Dendritic cell treated with granulocyte-macrophage colony-stimulating factor and Interleukin-4, amounts not matched to agents 40 ng/mL and 50 ng/mL, for 4 days (primary cell): ENCODE measurements at regions not wholly inside any gene's neighbourhood (a gene's known extent, or its start where the extent isn't known, plus 50 kb on each side); places are given as distances from the start of the nearest gene placed in this dataset.
"Not testable (repeated sequence)": the region's sequence is repeated elsewhere in the genome, so short reads cannot be mapped to it uniquely, and the experiment has no call there.

Experiments
- H3K27ac Mint-ChIP-seq: one replicate; pipeline ENCODE4 v1.8.0; 2022; ENCODE audit warnings: mild to moderate bottlenecking, mixed read lengths
- H3K27me3 Mint-ChIP-seq: one replicate; pipeline ENCODE4 v1.8.0; 2022; ENCODE audit warnings: mild to moderate bottlenecking, mixed read lengths
- H3K36me3 Mint-ChIP-seq: one replicate; pipeline ENCODE4 v1.8.0; 2022; ENCODE audit warnings: low read depth, mixed read lengths
- H3K4me1 Mint-ChIP-seq: one replicate; pipeline ENCODE4 v1.8.0; 2022; ENCODE audit warnings: low read depth, mixed read lengths
- H3K4me3 Mint-ChIP-seq: one replicate; pipeline ENCODE4 v1.8.0; 2022; ENCODE audit warnings: mild to moderate bottlenecking, moderate library complexity, mixed read lengths
- H3K9me3 Mint-ChIP-seq: one replicate; pipeline ENCODE4 v1.8.0; 2022; ENCODE audit warnings: mixed read lengths
- intact Hi-C: fragments of 100-400 bp; cut with micrococcal nuclease; formaldehyde crosslinking; loops from one replicate; pipeline ENCODE4 v1.15.0; 2022

- intact Hi-C loops: no loop called here
- H3K27me3 Mint-ChIP-seq: peaks cover 2% of the 10 kb centered on the region
- H3K27ac Mint-ChIP-seq: no peak overlapping the region
- H3K36me3 Mint-ChIP-seq: no peaks in the 10 kb centered on the region
- H3K9me3 Mint-ChIP-seq: peaks cover 34% of the 10 kb centered on the region
- H3K4me3 Mint-ChIP-seq: no peak overlapping the region
- H3K4me1 Mint-ChIP-seq: no peaks in the 10 kb centered on the region
These were observed 240.9 kb upstream of the DIO3 start for GRCh38 chr14:101320396-101320795.

GRCh38 chr14:101322223-101322622, 239.1 kb upstream of the DIO3 start:
- Mint-ChIP-seq H3K27me3 (peaks cover 2% of the 10 kb centered on the region), H3K36me3 (no peaks in the 10 kb centered on the region), H3K4me3 (no peak overlapping the region), H3K27ac (no peak overlapping the region), H3K9me3 (peaks cover 16% of the 10 kb centered on the region), H3K4me1 (no peaks in the 10 kb centered on the region)
- intact Hi-C loops: no loop called here

- intact Hi-C loops: no loop called here
- H3K4me1 Mint-ChIP-seq: no peaks in the 10 kb centered on the region
- H3K9me3 Mint-ChIP-seq: peaks cover 15% of the 10 kb centered on the region
- H3K4me3 Mint-ChIP-seq: no peak overlapping the region
- H3K36me3 Mint-ChIP-seq: no peaks in the 10 kb centered on the region
- H3K27ac Mint-ChIP-seq: no peak overlapping the region
- peaks cover 2% of the 10 kb centered on the region for H3K27me3 Mint-ChIP-seq
These were observed 238.2 kb upstream of the DIO3 start for GRCh38 chr14:101323111-101323510.

- H3K27ac Mint-ChIP-seq, H3K27me3 Mint-ChIP-seq, H3K36me3 Mint-ChIP-seq, intact Hi-C loops, H3K4me3 Mint-ChIP-seq, H3K4me1 Mint-ChIP-seq: not testable (repeated sequence)
- H3K9me3 Mint-ChIP-seq: peaks cover 15% of the 10 kb centered on the region
These were observed 237.6 kb upstream of the DIO3 start for GRCh38 chr14:101323614-101324235.

GRCh38 chr14:101325319-101325718, 236.0 kb upstream of the DIO3 start:
- Mint-ChIP-seq H3K4me1 (no peaks in the 10 kb centered on the region), H3K4me3 (no peak overlapping the region), H3K27me3 (no peaks in the 10 kb centered on the region), H3K9me3 (peaks cover 15% of the 10 kb centered on the region), H3K36me3 (no peaks in the 10 kb centered on the region), H3K27ac (no peak overlapping the region)
- intact Hi-C loops: no loop called here

GRCh38 chr14:101328412-101329028, 232.8 kb upstream of the DIO3 start:
- H3K9me3 Mint-ChIP-seq: peaks cover 9% of the 10 kb centered on the region
- H3K36me3 Mint-ChIP-seq: no peaks in the 10 kb centered on the region
- no peaks in the 10 kb centered on the region for H3K27me3 Mint-ChIP-seq
- H3K27ac Mint-ChIP-seq: no peak overlapping the region
- intact Hi-C loops: no loop called here
- H3K4me1 Mint-ChIP-seq: no peaks in the 10 kb centered on the region
- no peak overlapping the region for H3K4me3 Mint-ChIP-seq

GRCh38 chr14:101330416-101331140, 230.7 kb upstream of the DIO3 start:
- Mint-ChIP-seq H3K36me3 (no peaks in the 10 kb centered on the region), H3K27ac (no peak overlapping the region), H3K4me1 (no peaks in the 10 kb centered on the region), H3K9me3 (no peaks in the 10 kb centered on the region), H3K4me3 (no peak overlapping the region), H3K27me3 (no peaks in the 10 kb centered on the region)
- intact Hi-C loops: no loop called here

- intact Hi-C loops: no loop called here
- no peaks in the 10 kb centered on the region for H3K4me1 Mint-ChIP-seq
These were observed 230.2 kb upstream of the DIO3 start for GRCh38 chr14:101331141-101331525.

GRCh38 chr14:101331661-101332169, 229.6 kb upstream of the DIO3 start:
- H3K36me3 Mint-ChIP-seq: no peaks in the 10 kb centered on the region
- no peaks in the 10 kb centered on the region for H3K4me1 Mint-ChIP-seq
- no peak overlapping the region for H3K4me3 Mint-ChIP-seq
- no peaks in the 10 kb centered on the region for H3K9me3 Mint-ChIP-seq
- H3K27ac Mint-ChIP-seq: no peak overlapping the region
- H3K27me3 Mint-ChIP-seq: no peaks in the 10 kb centered on the region
- intact Hi-C loops: no loop called here

More at GRCh38 chr14:101331141-101331525, 230.2 kb upstream of the DIO3 start:
- no peak overlapping the region for H3K27ac Mint-ChIP-seq
- no peaks in the 10 kb centered on the region for H3K36me3 Mint-ChIP-seq
- H3K4me3 Mint-ChIP-seq: no peak overlapping the region
- H3K27me3 Mint-ChIP-seq: no peaks in the 10 kb centered on the region
- H3K9me3 Mint-ChIP-seq: no peaks in the 10 kb centered on the region

GRCh38 chr14:101332281-101332680, 229.0 kb upstream of the DIO3 start:
- H3K4me3 Mint-ChIP-seq: no peak overlapping the region
- no peaks in the 10 kb centered on the region for H3K36me3 Mint-ChIP-seq
- intact Hi-C loops: no loop called here
- H3K4me1 Mint-ChIP-seq: no peaks in the 10 kb centered on the region
- no peak overlapping the region for H3K27ac Mint-ChIP-seq
- H3K27me3 Mint-ChIP-seq: no peaks in the 10 kb centered on the region
- H3K9me3 Mint-ChIP-seq: no peaks in the 10 kb centered on the region

GRCh38 chr14:101333335-101334280, 227.7 kb upstream of the DIO3 start:
- no peaks in the 10 kb centered on the region for H3K27me3 Mint-ChIP-seq
- no peaks in the 10 kb centered on the region for H3K4me1 Mint-ChIP-seq
- intact Hi-C loops: no loop called here
- H3K27ac Mint-ChIP-seq: no peak overlapping the region
- no peaks in the 10 kb centered on the region for H3K9me3 Mint-ChIP-seq
- no peak overlapping the region for H3K4me3 Mint-ChIP-seq
- H3K36me3 Mint-ChIP-seq: no peaks in the 10 kb centered on the region

- H3K9me3 Mint-ChIP-seq: no peaks in the 10 kb centered on the region
- no peaks in the 10 kb centered on the region for H3K27me3 Mint-ChIP-seq
- intact Hi-C loops: no loop called here
These were observed 226.6 kb upstream of the DIO3 start for GRCh38 chr14:101334656-101335055.

GRCh38 chr14:101335061-101335661, 226.1 kb upstream of the DIO3 start:
- intact Hi-C loops: no loop called here
- Mint-ChIP-seq H3K4me3 (no peak overlapping the region), H3K36me3 (no peaks in the 10 kb centered on the region), H3K27ac (no peak overlapping the region), H3K4me1 (no peaks in the 10 kb centered on the region), H3K9me3 (no peaks in the 10 kb centered on the region), H3K27me3 (no peaks in the 10 kb centered on the region)

More at GRCh38 chr14:101334656-101335055, 226.6 kb upstream of the DIO3 start:
- H3K4me1 Mint-ChIP-seq: no peaks in the 10 kb centered on the region
- H3K27ac Mint-ChIP-seq: no peak overlapping the region
- no peaks in the 10 kb centered on the region for H3K36me3 Mint-ChIP-seq
- H3K4me3 Mint-ChIP-seq: no peak overlapping the region
